ENCODE measurements at regions not wholly inside any gene's neighbourhood (a gene's known extent, or its start where the extent isn't known, plus 50 kb on each side); places are given as distances from the start of the nearest gene placed in this dataset.

DNA sequence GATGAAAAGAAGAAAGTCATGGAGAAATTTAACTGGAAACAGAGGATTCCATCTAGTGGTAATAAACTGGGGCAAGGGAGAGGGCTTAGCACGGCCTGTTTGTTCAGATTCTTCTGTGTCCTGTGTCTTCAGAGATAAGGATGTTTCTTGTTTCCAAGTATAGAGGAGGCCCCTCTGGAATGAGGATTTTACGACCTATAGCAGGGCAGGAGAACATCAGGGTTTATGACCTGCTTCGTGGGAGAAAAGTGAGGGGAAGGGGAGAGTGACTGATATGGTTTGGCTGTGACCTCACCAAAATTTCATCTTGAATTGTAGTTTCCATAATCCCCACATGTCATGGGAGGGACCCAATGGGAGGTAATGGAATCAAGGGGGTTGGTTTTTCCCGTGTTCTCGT is 93.0 kb upstream of the LDB2 start:
- TF ChIP-seq CTCF (IDR thresholded peaks at IDR 0.05; ENCODE audit: extremely low read depth in 1 of 2, insufficient read depth in 1 of 2, low read depth in 1 of 2, low read length in 2 of 2) (no peak), POLR2A (IDR thresholded peaks at IDR 0.05; ENCODE audit: low read depth, low read length) (no peak), POLR2AphosphoS5 (IDR thresholded peaks at IDR 0.05; ENCODE audit: insufficient read depth, low read depth, low read length) (no peak), FOS (IDR thresholded peaks at IDR 0.05; ENCODE audit: borderline replicate concordance, insufficient read depth, low read length) (no peak), MAX (IDR thresholded peaks at IDR 0.05; ENCODE audit: insufficient read depth, insufficient read length) (no peak), EZH2 (IDR thresholded peaks at IDR 0.05; ENCODE audit: borderline replicate concordance, low read depth, low read length, severe bottlenecking) (no peak), MYC (IDR thresholded peaks at IDR 0.05; ENCODE audit: low read depth, low read length) (no peak)
